ENCODE measurements at regions not wholly inside any gene's neighbourhood (a gene's known extent, or its start where the extent isn't known, plus 50 kb on each side); places are given as distances from the start of the nearest gene placed in this dataset.

DNA sequence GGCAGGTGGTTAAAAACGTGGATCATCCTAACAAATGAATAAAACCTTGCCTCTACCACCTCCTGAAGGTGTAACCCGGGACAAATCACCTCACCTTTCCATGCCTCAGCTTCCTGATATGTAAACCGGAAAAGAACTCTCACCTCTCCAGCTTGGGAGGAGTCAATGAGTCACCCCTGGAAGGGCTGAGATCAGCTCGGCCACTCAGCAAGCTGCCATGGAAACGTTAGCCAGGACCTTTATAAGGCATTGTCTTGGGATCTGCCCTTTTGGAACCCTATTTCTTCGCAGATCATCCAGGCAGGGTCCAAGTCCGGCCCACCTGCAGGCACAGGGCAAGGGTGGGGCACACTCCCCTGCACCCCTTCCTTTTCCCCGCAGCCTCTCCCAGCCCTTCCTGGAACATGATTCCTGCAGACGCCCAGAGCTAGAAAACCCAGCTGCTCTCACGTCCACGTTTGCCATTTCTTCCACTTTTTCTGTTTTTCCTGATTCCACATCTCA, 81.6 kb upstream of the PFKP start:
- DNase-seq (ENCODE audit: low spot score): no peak
- in situ Hi-C loops (cut with MboI; ENCODE audit: low pct_unique_long_range_greater_than_20kb, low sequenced_read_pairs, unreplicated experiment): no loop called here
- TF ChIP-seq, protein P1, sequence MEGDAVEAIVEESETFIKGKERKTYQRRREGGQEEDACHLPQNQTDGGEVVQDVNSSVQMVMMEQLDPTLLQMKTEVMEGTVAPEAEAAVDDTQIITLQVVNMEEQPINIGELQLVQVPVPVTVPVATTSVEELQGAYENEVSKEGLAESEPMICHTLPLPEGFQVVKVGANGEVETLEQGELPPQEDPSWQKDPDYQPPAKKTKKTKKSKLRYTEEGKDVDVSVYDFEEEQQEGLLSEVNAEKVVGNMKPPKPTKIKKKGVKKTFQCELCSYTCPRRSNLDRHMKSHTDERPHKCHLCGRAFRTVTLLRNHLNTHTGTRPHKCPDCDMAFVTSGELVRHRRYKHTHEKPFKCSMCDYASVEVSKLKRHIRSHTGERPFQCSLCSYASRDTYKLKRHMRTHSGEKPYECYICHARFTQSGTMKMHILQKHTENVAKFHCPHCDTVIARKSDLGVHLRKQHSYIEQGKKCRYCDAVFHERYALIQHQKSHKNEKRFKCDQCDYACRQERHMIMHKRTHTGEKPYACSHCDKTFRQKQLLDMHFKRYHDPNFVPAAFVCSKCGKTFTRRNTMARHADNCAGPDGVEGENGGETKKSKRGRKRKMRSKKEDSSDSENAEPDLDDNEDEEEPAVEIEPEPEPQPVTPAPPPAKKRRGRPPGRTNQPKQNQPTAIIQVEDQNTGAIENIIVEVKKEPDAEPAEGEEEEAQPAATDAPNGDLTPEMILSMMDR (IDR thresholded peaks at IDR 0.05; ENCODE audit: extremely low read depth, insufficient read depth, missing control alignments): no peak

DNA sequence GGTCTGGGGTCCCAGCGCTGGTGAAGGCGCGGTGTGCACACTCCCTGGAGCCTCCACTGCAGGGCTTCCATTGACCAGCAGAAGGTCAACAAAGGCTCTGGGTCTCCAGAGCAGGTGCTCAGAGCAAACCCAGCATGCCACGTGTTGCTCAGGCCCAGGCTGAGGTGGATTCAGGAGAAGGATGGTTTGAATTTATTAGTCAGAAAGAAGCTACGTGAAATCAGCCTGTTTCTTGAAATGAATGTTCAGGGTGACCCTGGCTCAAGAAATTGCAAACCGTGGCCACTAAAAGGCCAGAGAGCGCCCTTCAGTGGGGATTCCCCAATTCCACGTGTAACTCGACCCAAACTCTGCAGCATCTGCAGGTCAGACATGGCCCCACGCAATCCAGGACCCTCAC, 82.7 kb upstream of the PFKP start:
- in situ Hi-C loops (cut with MboI; ENCODE audit: low pct_unique_long_range_greater_than_20kb, low sequenced_read_pairs, unreplicated experiment): no loop called here
- TF ChIP-seq, protein P1 (IDR thresholded peaks at IDR 0.05; ENCODE audit: extremely low read depth, insufficient read depth, missing control alignments): no peak
- peak; percentile 25 for DNase-seq (ENCODE audit: low spot score)

DNA sequence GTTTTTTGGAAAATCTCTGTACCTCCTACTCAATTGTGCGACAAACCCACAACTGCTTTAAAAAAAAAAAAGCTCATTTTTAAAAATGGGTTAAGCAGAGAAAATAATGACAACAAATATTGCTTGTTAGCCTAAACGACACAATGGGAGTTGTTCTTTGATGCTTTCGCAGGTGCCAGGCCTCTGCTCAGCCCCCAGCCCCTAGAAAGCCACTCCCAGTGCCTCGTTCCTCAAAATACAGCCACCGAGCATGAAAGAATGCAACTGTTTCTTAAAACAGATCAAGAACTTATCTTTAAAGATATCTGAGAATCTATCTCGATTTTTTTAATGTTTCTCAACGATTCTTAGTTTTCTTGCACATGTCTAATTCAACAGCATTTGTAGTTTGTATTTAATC, 85.2 kb upstream of the PFKP start:
- no peak for DNase-seq (ENCODE audit: low spot score)
- in situ Hi-C loops (cut with MboI; ENCODE audit: low pct_unique_long_range_greater_than_20kb, low sequenced_read_pairs, unreplicated experiment): no loop called here
- TF ChIP-seq, protein P1 (IDR thresholded peaks at IDR 0.05; ENCODE audit: extremely low read depth, insufficient read depth, missing control alignments): no peak

DNA sequence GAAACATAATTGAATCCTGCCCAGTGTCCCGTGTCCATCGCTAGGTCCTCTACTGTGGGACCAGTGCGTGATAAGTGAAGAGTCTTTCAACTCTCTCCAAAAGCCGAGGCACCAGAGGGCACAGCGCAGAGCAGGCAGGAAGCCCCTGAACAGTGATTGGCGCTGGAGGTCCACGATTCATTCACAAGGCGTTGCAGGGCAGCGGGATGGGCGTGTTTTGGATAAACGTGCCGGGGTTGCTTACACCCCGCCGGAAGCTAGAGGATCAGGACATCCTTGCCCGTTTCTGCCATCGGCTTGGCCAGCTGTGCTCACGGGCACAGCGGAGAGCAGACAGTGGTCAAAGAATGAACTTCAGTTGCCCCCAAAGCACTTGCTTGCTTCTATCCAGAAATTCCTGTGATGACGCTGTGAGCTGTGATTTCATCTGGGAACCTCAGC, 86.0 kb upstream of the PFKP start:
- in situ Hi-C loops (cut with MboI; ENCODE audit: low pct_unique_long_range_greater_than_20kb, low sequenced_read_pairs, unreplicated experiment): no loop called here
- TF ChIP-seq, protein P1 (IDR thresholded peaks at IDR 0.05; ENCODE audit: extremely low read depth, insufficient read depth, missing control alignments): no peak
- DNase-seq (ENCODE audit: low spot score): no peak

DNA sequence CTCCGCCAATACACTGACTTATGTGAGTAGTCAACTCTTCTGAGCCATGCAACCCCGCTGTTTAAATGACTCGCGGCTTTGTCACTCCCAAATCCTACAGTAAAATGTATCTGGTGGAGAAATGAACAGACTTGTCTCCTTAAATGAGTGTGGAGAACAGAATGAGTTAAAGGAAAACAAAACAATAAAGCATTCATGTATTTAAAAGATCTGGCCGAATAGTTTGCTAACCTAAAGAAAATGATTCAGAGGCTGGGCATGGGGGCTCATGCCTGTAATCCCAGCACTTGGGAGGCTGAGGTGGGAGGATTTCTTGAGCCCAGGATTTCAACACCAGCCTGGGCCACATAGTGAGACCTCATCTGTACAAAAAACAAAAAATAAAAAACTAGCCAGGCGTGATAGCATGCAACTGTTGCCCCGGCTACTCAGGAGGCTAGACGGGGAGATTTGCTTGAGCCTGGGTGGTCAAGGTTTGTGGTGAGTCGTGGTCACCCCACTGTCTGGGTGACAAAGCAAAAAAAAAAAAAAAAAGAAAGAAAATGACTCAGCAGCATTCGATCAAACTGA, 86.5 kb upstream of the PFKP start:
- DNase-seq (ENCODE audit: low spot score): no peak
- TF ChIP-seq, protein P1 (IDR thresholded peaks at IDR 0.05; ENCODE audit: extremely low read depth, insufficient read depth, missing control alignments): no peak
- in situ Hi-C loops (cut with MboI; ENCODE audit: low pct_unique_long_range_greater_than_20kb, low sequenced_read_pairs, unreplicated experiment): no loop called here

DNA sequence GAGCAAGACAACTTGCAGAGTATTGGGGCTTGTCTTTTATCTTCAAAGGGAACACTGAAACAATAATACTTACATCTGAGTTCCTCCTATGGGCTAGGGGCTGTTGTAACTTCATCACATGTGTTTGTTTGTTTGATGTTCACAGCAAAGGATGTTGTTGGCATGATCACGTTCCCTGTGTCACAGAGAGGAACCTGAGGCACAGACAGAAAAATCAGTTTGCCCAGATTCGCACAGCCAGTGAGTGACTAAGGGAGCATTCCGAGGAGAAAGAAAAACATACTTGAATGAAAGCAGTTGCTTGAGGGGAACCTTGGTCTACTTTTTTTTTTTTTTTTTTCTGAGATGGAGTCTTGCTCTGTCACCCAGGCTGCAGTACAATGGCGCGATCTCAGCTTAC, 87.2 kb upstream of the PFKP start:
- TF ChIP-seq, protein P1 (IDR thresholded peaks at IDR 0.05; ENCODE audit: extremely low read depth, insufficient read depth, missing control alignments): no peak
- DNase-seq (ENCODE audit: low spot score): no peak
- in situ Hi-C loops (cut with MboI; ENCODE audit: low pct_unique_long_range_greater_than_20kb, low sequenced_read_pairs, unreplicated experiment): no loop called here

Data from GM13977 (cell line).